ENCODE measurements at regions not wholly inside any gene's neighbourhood (a gene's known extent, or its start where the extent isn't known, plus 50 kb on each side); places are given as distances from the start of the nearest gene placed in this dataset.

- POLR2A ChIA-PET, result no interaction called here
- H3K27ac Mint-ChIP-seq, result no peak overlapping the region
These were observed 101.1 kb downstream of the TMEM215 start for GRCh38 chr9:32884482-32884881.

More at GRCh38 chr9:32884482-32884881, 101.1 kb downstream of the TMEM215 start:
- CTCF ChIA-PET, result no interaction called here
- DNase-seq (ENCODE audit: low spot score) (no peak), ATAC-seq (no peak)
- no peaks in the 10 kb centered on the region for H3K36me3 Mint-ChIP-seq
- H3K27me3 Mint-ChIP-seq (ENCODE audit: low read depth), result no peaks in the 10 kb centered on the region
- H3K9me3 Mint-ChIP-seq, result no peaks in the 10 kb centered on the region
- TF ChIP-seq CREB1 (CRISPR knock-in tag; IDR thresholded peaks at IDR 0.05) (no peak), ZSCAN18 (CRISPR knock-in tag; IDR thresholded peaks at IDR 0.05) (no peak), CDX4 (CRISPR knock-in tag; IDR thresholded peaks at IDR 0.05; ENCODE audit: borderline replicate concordance) (no peak), ELF4 (CRISPR knock-in tag; IDR thresholded peaks at IDR 0.05; ENCODE audit: low read depth) (no peak), AFF4 (CRISPR knock-in tag; IDR thresholded peaks at IDR 0.05; ENCODE audit: borderline replicate concordance) (no peak), ATF2 (CRISPR knock-in tag; IDR thresholded peaks at IDR 0.05; ENCODE audit: borderline replicate concordance, low read depth) (no peak), NR2C2 (CRISPR knock-in tag; IDR thresholded peaks at IDR 0.05) (no peak), SP1 (CRISPR knock-in tag; conservative IDR thresholded peaks at IDR 0.05) (no peak), ZNF138 (CRISPR knock-in tag; conservative IDR thresholded peaks at IDR 0.05) (no peak), ZNF532 (CRISPR knock-in tag; IDR thresholded peaks at IDR 0.05; ENCODE audit: borderline replicate concordance) (no peak), TEAD1 (CRISPR knock-in tag; IDR thresholded peaks at IDR 0.05) (no peak), OVOL2 (CRISPR knock-in tag; IDR thresholded peaks at IDR 0.05; ENCODE audit: borderline replicate concordance) (no peak), NFE2L1 (CRISPR knock-in tag; IDR thresholded peaks at IDR 0.05) (no peak)
- no peak overlapping the region for H3K4me3 Mint-ChIP-seq
- H3K4me1 Mint-ChIP-seq, result peaks cover 5% of the 10 kb centered on the region

Data from WTC11 (cell line).